PC-9 (cell line): ENCODE measurements at regions not wholly inside any gene's neighbourhood (a gene's known extent, or its start where the extent isn't known, plus 50 kb on each side); places are given as distances from the start of the nearest gene placed in this dataset.

Experiments
- BruUV-seq: library from RNA; stranded (reverse); fragments of 400-500 nt; replicated peaks from 2 replicates; lab custom pipeline; 2021; lab: Mats Ljungman, UMichigan
- CTCF ChIA-PET: fragments of 300-600 bp; sonication (Branson Sonifier 250); formaldehyde crosslinking; loops from one replicate; lab custom pipeline; 2022; ENCODE audit warnings: antibody characterized with exemption; lab: Charles Lee
- POLR2A ChIA-PET: fragments of 300-600 bp; sonication (Branson Sonifier 250); formaldehyde crosslinking; loops from one replicate; lab custom pipeline; 2022; ENCODE audit warnings: antibody characterized with exemption; ENCODE audit not compliant: unreplicated experiment; lab: Charles Lee
- DNase-seq, 2 experiments: peaks; one replicate each; pipeline versions ENCODE4 v3.0.0 to v3.0.0-alpha.2; 2015 to 2022; ENCODE audit warnings: mixed read lengths in 1 of 2
- H2AFZ ChIP-seq: fragments of 200-600 bp; sonication (generic); 2 replicates; pipeline ENCODE4 v1.8.1; 2017; ENCODE audit warnings: antibody characterized with exemption
- H3F3A ChIP-seq: fragments of 200-600 bp; sonication (generic); 2 replicates; pipeline ENCODE4 v1.8.1; 2017; ENCODE audit warnings: antibody characterized with exemption, mild to moderate bottlenecking, low read depth; ENCODE audit not compliant: insufficient read depth
- H3K27ac ChIP-seq: fragments of 200-600 bp; sonication (generic); 2 replicates; pipeline ENCODE4 v1.6.1; 2016; ENCODE audit warnings: mixed run types
- H3K27me3 ChIP-seq: fragments of 200-600 bp; sonication (generic); 2 replicates; pipeline ENCODE4 v1.6.1; 2016; ENCODE audit warnings: low read depth, mixed run types; ENCODE audit not compliant: insufficient read depth
- H3K36me3 ChIP-seq: fragments of 200-600 bp; sonication (generic); 2 replicates; pipeline ENCODE4 v1.6.1; 2016; ENCODE audit warnings: low read depth, mixed run types
- H3K4me1 ChIP-seq: fragments of 200-600 bp; sonication (generic); replicated peaks from 2 replicates; pipeline ENCODE4 v1.6.1; 2016; ENCODE audit warnings: mixed run types; ENCODE audit not compliant: insufficient read depth
- H3K4me2 ChIP-seq: fragments of 200-600 bp; sonication (generic); 2 replicates; pipeline ENCODE4 v1.6.1; 2017; ENCODE audit warnings: mixed run types
- H3K4me3 ChIP-seq: fragments of 200-600 bp; sonication (generic); 2 replicates; pipeline ENCODE4 v1.6.1; 2016; ENCODE audit warnings: mixed run types
- H3K79me2 ChIP-seq: fragments of 200-600 bp; sonication (generic); 2 replicates; pipeline ENCODE4 v1.6.1; 2017; ENCODE audit warnings: low read depth, mixed run types
- H3K9me2 ChIP-seq: fragments of 200-600 bp; sonication (generic); 2 replicates; pipeline ENCODE4 v1.8.1; 2017; ENCODE audit warnings: mild to moderate bottlenecking; ENCODE audit not compliant: insufficient read depth
- H3K9me3 ChIP-seq: fragments of 200-600 bp; sonication (generic); 2 replicates; pipeline ENCODE4 v1.8.1; 2016; ENCODE audit warnings: low read depth; ENCODE audit not compliant: insufficient read depth
- H4K20me1 ChIP-seq: fragments of 200-600 bp; sonication (generic); 2 replicates; pipeline ENCODE4 v1.8.1; 2017; ENCODE audit not compliant: insufficient read depth
- CTCF ChIP-seq: fragments of 200-600 bp; sonication (generic); conservative IDR thresholded peaks from 2 replicates; pipeline ENCODE4 v1.6.1; 2017; ENCODE audit warnings: mixed run types, antibody characterized with exemption, mild to moderate bottlenecking, moderate library complexity
- EZH2 ChIP-seq: fragments of 200-600 bp; sonication (generic); IDR thresholded peaks from 2 replicates; pipeline ENCODE4 v1.8.0; 2017; ENCODE audit warnings: antibody characterized with exemption, low read depth
- intact Hi-C: fragments of 100-400 bp; cut with micrococcal nuclease; formaldehyde crosslinking; loops from one replicate; pipeline ENCODE4 v1.10.0; 2022; ENCODE audit not compliant: unreplicated experiment

GRCh38 chr4:126056116-126056650, 741.4 kb downstream of the FAT4 start:
- ChIA-PET POLR2A (no interaction called here), CTCF (no interaction called here)
- no peak overlapping the region for H2AFZ ChIP-seq
- H3K79me2 ChIP-seq = no peaks in the 10 kb centered on the region
- DNase-seq = no peak
- H3K4me3 ChIP-seq = no peak overlapping the region
- H3K4me1 ChIP-seq = no peaks in the 10 kb centered on the region
- H3K9me3 ChIP-seq = no peaks in the 10 kb centered on the region
- no peaks in the 10 kb centered on the region for H3K9me2 ChIP-seq
- no peaks in the 10 kb centered on the region for H3F3A ChIP-seq
- H3K27me3 ChIP-seq = no peaks in the 10 kb centered on the region
- intact Hi-C loops = no loop called here
- H4K20me1 ChIP-seq = no peaks in the 10 kb centered on the region
- TF ChIP-seq EZH2 = no peak
- no TSS peak for BruUV-seq
- no peak overlapping the region for H3K4me2 ChIP-seq
- H3K27ac ChIP-seq = no peak overlapping the region
- H3K36me3 ChIP-seq = no peaks in the 10 kb centered on the region

- no peak overlapping the region for H3K4me3 ChIP-seq
- no peaks in the 10 kb centered on the region for H3K79me2 ChIP-seq
- no peaks in the 10 kb centered on the region for H3K4me1 ChIP-seq
- H3F3A ChIP-seq = no peaks in the 10 kb centered on the region
- no peak for DNase-seq
- ChIA-PET CTCF (no interaction called here), POLR2A (no interaction called here)
- no peaks in the 10 kb centered on the region for H3K9me3 ChIP-seq
- no peaks in the 10 kb centered on the region for H3K27me3 ChIP-seq
- no peak overlapping the region for H3K27ac ChIP-seq
- H4K20me1 ChIP-seq = no peaks in the 10 kb centered on the region
- intact Hi-C loops = no loop called here
- BruUV-seq = no TSS peak
- no peaks in the 10 kb centered on the region for H3K36me3 ChIP-seq
- no peak for TF ChIP-seq CTCF
- no peak for TF ChIP-seq EZH2
- no peak overlapping the region for H3K4me2 ChIP-seq
- no peak overlapping the region for H2AFZ ChIP-seq
- no peaks in the 10 kb centered on the region for H3K9me2 ChIP-seq
These were observed 742.6 kb downstream of the FAT4 start for GRCh38 chr4:126057371-126057770.

DNA sequence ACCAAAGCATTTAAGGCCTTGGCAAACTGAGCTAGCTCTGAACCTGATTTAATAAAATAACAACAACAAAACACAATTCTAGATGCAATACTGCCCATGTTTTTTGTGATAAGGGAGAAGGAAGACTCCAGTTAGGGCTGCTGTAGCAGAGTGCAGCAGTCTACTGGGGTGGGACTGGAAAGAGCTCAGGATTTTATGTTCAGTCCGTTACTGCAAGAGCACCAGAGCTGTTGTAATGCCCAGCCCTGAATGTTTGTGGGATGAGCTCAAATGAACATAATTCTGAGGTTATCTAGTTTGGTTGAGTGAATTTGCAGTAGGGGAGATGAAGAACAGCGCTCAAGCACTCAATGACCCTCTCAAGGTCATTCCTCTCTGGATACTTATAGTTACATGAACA, 743.8 kb downstream of the FAT4 start:
- no TSS peak for BruUV-seq
- intact Hi-C loops = no loop called here
- Histone ChIP-seq H3K9me3 (no peaks in the 10 kb centered on the region), H3K36me3 (no peaks in the 10 kb centered on the region), H3K79me2 (no peaks in the 10 kb centered on the region), H3K27ac (no peak overlapping the region), H3K9me2 (no peaks in the 10 kb centered on the region), H2AFZ (no peak overlapping the region), H4K20me1 (no peaks in the 10 kb centered on the region), H3K27me3 (no peaks in the 10 kb centered on the region), H3K4me2 (no peak overlapping the region), H3K4me1 (no peaks in the 10 kb centered on the region), H3F3A (no peaks in the 10 kb centered on the region), H3K4me3 (no peak overlapping the region)
- no peak for TF ChIP-seq CTCF
- no peak for TF ChIP-seq EZH2
- POLR2A ChIA-PET = no interaction called here
- CTCF ChIA-PET = no interaction called here
- no peak for DNase-seq

DNA sequence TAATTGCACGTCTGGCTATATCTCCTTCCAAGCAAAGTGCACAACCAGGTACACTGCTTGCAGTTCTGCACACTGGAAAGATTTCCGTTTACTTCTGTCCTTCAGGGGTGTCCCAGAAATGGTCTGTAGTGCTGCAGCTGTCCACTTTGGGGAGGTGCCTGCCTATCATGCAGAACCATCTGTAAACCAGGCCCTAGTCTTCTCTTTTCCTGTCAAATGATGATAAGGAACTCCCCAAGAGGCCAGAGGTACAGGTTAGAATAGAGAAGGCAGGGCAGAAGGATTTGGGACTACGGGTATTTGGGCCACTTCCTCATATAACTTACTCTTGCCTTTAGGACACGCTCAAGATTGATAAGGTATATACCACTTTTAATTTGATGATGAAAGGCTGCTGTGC, 746.9 kb downstream of the FAT4 start:
- no peak overlapping the region for H3K4me2 ChIP-seq
- no peaks in the 10 kb centered on the region for H3K9me3 ChIP-seq
- H2AFZ ChIP-seq = no peak overlapping the region
- no peak for TF ChIP-seq CTCF
- no peak for TF ChIP-seq EZH2
- H3K27ac ChIP-seq = no peak overlapping the region
- POLR2A ChIA-PET = no interaction called here
- H3K4me3 ChIP-seq = no peak overlapping the region
- CTCF ChIA-PET = no interaction called here
- no TSS peak for BruUV-seq
- H3K27me3 ChIP-seq = no peaks in the 10 kb centered on the region
- no peaks in the 10 kb centered on the region for H4K20me1 ChIP-seq
- H3K4me1 ChIP-seq = no peaks in the 10 kb centered on the region
- DNase-seq = no peak
- no peaks in the 10 kb centered on the region for H3K79me2 ChIP-seq
- intact Hi-C loops = no loop called here
- no peaks in the 10 kb centered on the region for H3F3A ChIP-seq
- no peaks in the 10 kb centered on the region for H3K36me3 ChIP-seq
- H3K9me2 ChIP-seq = no peaks in the 10 kb centered on the region
